AG09309 (cell line): ENCODE measurements at regions not wholly inside any gene's neighbourhood (a gene's known extent, or its start where the extent isn't known, plus 50 kb on each side); places are given as distances from the start of the nearest gene placed in this dataset.

Experiments used
- DNase-seq: peaks from one replicate; pipeline ENCODE4 v3.0.0-alpha.2; 2010; ENCODE audit warnings: low read depth
- H3K4me3 ChIP-seq: 2 replicates; pipeline ENCODE4 v1.5.1; 2011; ENCODE audit warnings: mild to moderate bottlenecking, low read depth, low read length, moderate library complexity; ENCODE audit not compliant: control insufficient read depth
- CTCF ChIP-seq: IDR thresholded peaks from 2 replicates; pipeline ENCODE4 v1.5.1; 2011; ENCODE audit warnings: mild to moderate bottlenecking, low read depth, low read length, inconsistent platforms; ENCODE audit not compliant: insufficient read depth, control insufficient read depth; ENCODE audit errors: missing control alignments

- no peak for TF ChIP-seq CTCF
- DNase-seq = no peak
- no peak overlapping the region for H3K4me3 ChIP-seq
Measured at GRCh38 chr16:86050111-86050510, 151.1 kb downstream of the IRF8 start.

GRCh38 chr16:86050591-86051367 is 151.8 kb downstream of the IRF8 start:
- no peak for DNase-seq
- H3K4me3 ChIP-seq = no peak overlapping the region
- no peak for TF ChIP-seq CTCF

- TF ChIP-seq CTCF = no peak
- no peak overlapping the region for H3K4me3 ChIP-seq
- DNase-seq = no peak
Measured at GRCh38 chr16:86051368-86052114, 152.6 kb downstream of the IRF8 start.

- DNase-seq = no peak
- no peak overlapping the region for H3K4me3 ChIP-seq
- no peak for TF ChIP-seq CTCF
Measured at GRCh38 chr16:86052115-86052670, 153.2 kb downstream of the IRF8 start.

GRCh38 chr16:86052926-86053325 is 154.0 kb downstream of the IRF8 start:
- no peak for DNase-seq
- no peak overlapping the region for H3K4me3 ChIP-seq
- no peak for TF ChIP-seq CTCF

GRCh38 chr16:86059253-86060171 is 160.6 kb downstream of the IRF8 start:
- no peak for TF ChIP-seq CTCF
- no peak for DNase-seq
- H3K4me3 ChIP-seq = no peak overlapping the region
